Stomach smooth muscle (tissue), 2 donors: ENCODE measurements at regions not wholly inside any gene's neighbourhood (a gene's known extent, or its start where the extent isn't known, plus 50 kb on each side); places are given as distances from the start of the nearest gene placed in this dataset.
"Not testable (repeated sequence)": the region's sequence is repeated elsewhere in the genome, so short reads cannot be mapped to it uniquely, and the experiment has no call there.

Experiments used
- H3K27ac ChIP-seq: one replicate; pipeline ENCODE4 v1.7.0; 2013; ENCODE audit warnings: mild to moderate bottlenecking, low read length, inconsistent platforms
- H3K27me3 ChIP-seq, 2 donors: one replicate each; pipeline ENCODE4 v1.7.0; 2013; ENCODE audit warnings: low read length in 2 of 2; ENCODE audit not compliant: insufficient read depth in 2 of 2, control insufficient read depth in 1 of 2
- H3K36me3 ChIP-seq, 2 donors: one replicate each; pipeline ENCODE4 v1.7.0; 2013; ENCODE audit warnings: low read length in 2 of 2; ENCODE audit not compliant: control insufficient read depth in 2 of 2, insufficient read depth in 2 of 2
- H3K4me1 ChIP-seq: one replicate; pipeline ENCODE4 v1.7.0; 2013; ENCODE audit warnings: low read length; ENCODE audit not compliant: control insufficient read depth, insufficient read depth
- H3K4me3 ChIP-seq, 2 donors: one replicate each; pipeline ENCODE4 v1.7.0; 2013; ENCODE audit warnings: low read length in 2 of 2
- H3K9ac ChIP-seq, 2 donors: one replicate each; pipeline ENCODE4 v1.7.0; 2013; ENCODE audit warnings: low read length in 2 of 2, mild to moderate bottlenecking in 1 of 2
- H3K9me3 ChIP-seq, 2 donors: one replicate each; pipeline ENCODE4 v1.7.0; 2013; ENCODE audit warnings: low read length in 2 of 2; ENCODE audit not compliant: control insufficient read depth in 2 of 2
- donor health status: healthy.
- donor health status: Pancreatic carcinoma.

DNA sequence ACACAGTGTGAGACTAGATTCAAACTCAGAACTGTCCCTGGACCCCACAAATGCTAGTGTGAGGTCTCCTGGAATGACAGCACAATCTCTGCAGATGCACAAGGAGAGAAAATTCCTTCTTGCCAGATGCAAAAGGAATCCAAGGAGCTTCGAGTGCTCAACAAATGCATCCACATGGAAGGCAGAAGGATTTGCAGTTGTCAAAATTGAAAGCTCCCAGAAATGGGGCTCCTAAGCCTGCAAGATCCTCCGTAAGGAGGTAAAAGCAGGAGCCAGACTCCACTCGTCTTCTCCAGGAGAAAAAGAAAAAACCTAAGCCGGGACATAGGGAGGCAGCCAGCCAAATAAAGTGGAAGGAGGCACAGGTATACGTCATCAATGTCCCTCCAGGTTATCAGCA, 355.0 kb upstream of the KLHL29 start:
- Histone ChIP-seq H3K4me1 (peaks cover 2% of the 10 kb centered on the region), H3K9me3 (peaks cover 0 to 3% of the 10 kb centered on the region in 2 donors), H3K27me3 (no peaks in the 10 kb centered on the region), H3K36me3 (no peaks in the 10 kb centered on the region), H3K4me3 (no peak overlapping the region), H3K27ac (no peak overlapping the region), H3K9ac (no peak overlapping the region)

DNA sequence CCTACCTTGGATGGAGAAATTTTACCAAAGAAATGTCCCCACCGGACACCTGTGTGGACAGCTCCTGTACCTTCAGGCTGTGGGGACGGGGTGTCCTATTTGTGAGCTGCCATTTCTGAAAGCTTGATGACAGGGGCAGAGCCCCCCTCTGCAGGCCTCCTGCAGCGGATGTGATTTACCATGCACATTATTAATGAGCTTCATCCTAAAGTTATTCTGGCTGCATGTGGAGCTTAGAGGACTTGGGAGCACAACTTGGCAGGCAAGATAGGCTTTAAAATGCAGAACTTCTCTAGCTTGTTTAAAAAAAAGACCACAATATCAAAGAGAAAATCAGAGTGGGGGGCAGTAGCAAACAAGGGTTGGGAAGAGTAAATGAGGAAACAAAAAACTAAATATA, 350.0 kb upstream of the KLHL29 start:
- Histone ChIP-seq H3K9ac (no peak overlapping the region), H3K4me3 (no peak overlapping the region), H3K4me1 (peaks cover 6% of the 10 kb centered on the region), H3K27me3 (no peaks in the 10 kb centered on the region), H3K9me3 (peaks cover 0 to 3% of the 10 kb centered on the region in 2 donors), H3K36me3 (no peaks in the 10 kb centered on the region), H3K27ac (no peak overlapping the region)

DNA sequence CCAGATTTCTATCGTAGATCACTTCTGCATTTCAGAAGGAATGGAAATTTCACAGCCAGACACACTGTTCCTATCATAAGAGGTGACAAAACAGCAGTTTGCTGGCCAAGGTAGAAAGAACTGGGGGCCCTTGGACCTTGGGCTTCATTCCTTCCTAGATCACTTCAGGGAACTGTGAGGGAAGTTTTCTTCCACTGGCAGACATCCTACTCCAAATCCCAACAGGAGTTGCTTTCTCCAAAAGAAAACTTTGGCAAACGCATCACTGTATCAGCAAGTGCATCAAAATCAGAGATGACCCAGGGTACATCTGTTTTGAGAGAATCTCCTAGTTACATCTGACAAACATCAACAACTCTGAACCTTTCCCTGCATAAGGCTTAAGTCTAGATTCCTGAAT, 348.4 kb upstream of the KLHL29 start:
- no peaks in the 10 kb centered on the region for H3K27me3 ChIP-seq
- H3K4me1 ChIP-seq: peaks cover 8% of the 10 kb centered on the region
- no peak overlapping the region for H3K27ac ChIP-seq
- no peak overlapping the region for H3K9ac ChIP-seq
- H3K9me3 ChIP-seq: peaks cover 0 to 3% of the 10 kb centered on the region in 2 donors
- H3K36me3 ChIP-seq: no peaks in the 10 kb centered on the region
- no peak overlapping the region for H3K4me3 ChIP-seq

DNA sequence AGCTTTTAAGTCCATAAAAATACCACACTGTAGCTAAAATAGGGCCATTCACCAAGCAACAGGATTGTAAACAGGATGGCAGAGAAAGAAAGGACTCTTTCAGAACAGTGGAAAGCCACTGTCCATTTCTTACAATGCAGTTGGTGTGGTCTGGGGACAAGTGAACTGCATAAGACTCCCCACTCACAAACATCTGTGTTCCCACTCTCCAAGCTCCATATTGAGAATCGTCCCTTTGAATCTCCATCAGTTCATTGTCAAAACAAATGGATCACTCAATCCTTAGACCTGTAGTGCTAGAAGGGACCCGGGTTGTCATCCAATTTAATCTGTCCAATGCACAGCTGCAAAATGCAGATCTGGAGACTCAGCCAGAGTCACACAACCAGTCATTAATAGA, 347.4 kb upstream of the KLHL29 start:
- Histone ChIP-seq H3K27me3 (no peaks in the 10 kb centered on the region), H3K36me3 (no peaks in the 10 kb centered on the region), H3K27ac (no peak overlapping the region), H3K9me3 (peaks cover 0 to 3% of the 10 kb centered on the region in 2 donors), H3K4me3 (no peak overlapping the region), H3K4me1 (peaks cover 13% of the 10 kb centered on the region), H3K9ac (no peak overlapping the region)

DNA sequence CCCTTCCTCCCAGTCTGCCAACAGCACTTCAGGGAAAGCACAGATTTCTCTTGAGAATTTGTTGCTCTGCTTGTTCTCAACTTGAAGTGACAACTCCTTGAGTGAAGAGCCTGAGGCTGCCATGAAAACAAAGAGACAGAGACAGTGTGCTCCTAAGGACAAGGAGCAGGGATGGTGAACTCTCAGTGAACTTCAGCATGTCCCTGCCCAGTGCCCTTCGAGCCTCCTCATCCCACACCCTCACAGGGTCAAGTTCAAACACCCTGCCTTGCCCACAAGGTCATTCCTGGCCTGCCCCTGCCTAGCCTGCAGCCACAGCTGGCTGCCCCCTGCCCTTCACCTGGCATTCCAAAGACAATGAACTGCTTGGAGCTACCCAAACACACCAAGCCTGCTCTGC, 343.5 kb upstream of the KLHL29 start:
- H3K4me3 ChIP-seq: no peak overlapping the region
- no peaks in the 10 kb centered on the region for H3K36me3 ChIP-seq
- H3K9ac ChIP-seq: no peak overlapping the region
- H3K27me3 ChIP-seq: no peaks in the 10 kb centered on the region
- peaks cover 12% of the 10 kb centered on the region for H3K4me1 ChIP-seq
- no peak overlapping the region for H3K27ac ChIP-seq
- no peaks in the 10 kb centered on the region for H3K9me3 ChIP-seq

DNA sequence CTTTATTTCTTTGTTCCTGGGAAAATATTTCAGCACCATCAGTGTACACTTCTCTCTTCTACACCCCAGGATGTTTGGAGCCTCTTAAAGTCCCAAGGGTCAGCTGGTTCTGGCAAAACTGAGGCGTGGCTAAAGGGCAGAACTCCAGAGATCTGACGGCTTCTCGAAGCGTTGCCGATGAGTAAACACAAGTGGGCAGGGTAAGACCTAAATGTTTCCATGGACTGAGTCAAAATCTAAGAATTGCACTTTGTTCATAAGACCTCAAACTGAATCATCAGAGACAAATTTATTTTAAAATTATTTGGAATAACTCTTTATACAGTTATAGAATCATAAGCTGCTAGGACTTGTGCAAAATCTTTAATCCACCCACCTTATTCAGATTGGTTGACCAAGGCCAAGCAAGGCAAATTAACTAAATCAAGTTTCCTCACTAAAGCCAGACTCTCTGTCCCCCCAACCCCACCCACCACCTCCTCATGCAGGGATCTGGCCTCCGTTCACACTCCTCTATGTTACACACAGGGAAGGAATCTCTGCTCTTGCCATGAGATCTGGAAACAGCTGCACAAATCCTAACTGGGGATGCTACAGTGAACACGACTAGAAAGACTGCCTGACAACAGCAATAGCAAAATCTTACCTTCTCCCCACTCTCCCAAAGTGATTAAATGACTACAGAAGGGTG, 342.6 kb upstream of the KLHL29 start:
- no peak overlapping the region for H3K27ac ChIP-seq
- peaks cover 11% of the 10 kb centered on the region for H3K4me1 ChIP-seq
- no peaks in the 10 kb centered on the region for H3K9me3 ChIP-seq
- no peaks in the 10 kb centered on the region for H3K27me3 ChIP-seq
- no peak overlapping the region for H3K9ac ChIP-seq
- H3K36me3 ChIP-seq: no peaks in the 10 kb centered on the region
- H3K4me3 ChIP-seq: no peak overlapping the region

DNA sequence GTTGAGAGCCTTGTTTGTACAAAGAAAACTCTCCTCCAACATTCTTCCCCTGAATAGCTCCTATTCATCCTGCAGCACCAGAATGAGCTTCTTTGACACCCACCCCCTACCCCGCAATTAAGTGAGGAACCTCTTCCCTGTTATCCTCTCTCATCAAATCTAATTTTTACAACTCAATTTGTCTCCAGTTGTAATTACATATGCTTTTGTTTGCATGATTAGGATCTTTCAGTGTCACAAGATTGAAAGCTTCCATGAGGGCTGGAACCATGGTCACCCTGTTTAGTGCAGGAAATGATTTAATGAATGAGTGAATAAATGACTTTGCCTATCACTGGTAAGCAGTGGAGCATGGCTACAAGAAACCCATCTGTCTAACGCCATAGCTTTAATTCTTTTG, 334.6 kb upstream of the KLHL29 start:
- Histone ChIP-seq H3K4me1 (no peaks in the 10 kb centered on the region), H3K9me3 (no peaks in the 10 kb centered on the region), H3K27me3 (no peaks in the 10 kb centered on the region), H3K9ac (no peak overlapping the region), H3K27ac (no peak overlapping the region), H3K36me3 (no peaks in the 10 kb centered on the region), H3K4me3 (no peak overlapping the region)

DNA sequence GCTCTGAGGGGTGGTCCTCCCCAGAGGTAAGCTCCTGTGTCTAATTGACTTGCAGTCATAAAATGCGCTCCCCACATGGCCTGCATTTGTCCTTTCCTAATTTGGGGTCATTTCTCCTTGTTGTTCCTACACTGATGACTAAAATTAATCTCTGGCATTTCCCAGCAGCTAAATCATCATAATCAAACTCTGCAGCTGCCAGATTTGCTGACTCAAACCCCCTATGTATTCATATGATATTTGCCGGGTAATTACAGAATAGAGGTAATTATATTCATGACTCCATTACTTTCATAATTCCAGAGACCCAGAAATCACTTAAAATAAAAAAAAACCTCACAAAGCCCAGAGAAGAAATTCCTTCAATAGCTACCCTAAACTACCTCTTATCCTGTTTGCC, 331.4 kb upstream of the KLHL29 start:
- Histone ChIP-seq H3K9ac (no peak overlapping the region), H3K4me3 (no peak overlapping the region), H3K27me3 (no peaks in the 10 kb centered on the region), H3K4me1 (no peaks in the 10 kb centered on the region), H3K27ac (no peak overlapping the region), H3K36me3 (no peaks in the 10 kb centered on the region), H3K9me3 (no peaks in the 10 kb centered on the region)

DNA sequence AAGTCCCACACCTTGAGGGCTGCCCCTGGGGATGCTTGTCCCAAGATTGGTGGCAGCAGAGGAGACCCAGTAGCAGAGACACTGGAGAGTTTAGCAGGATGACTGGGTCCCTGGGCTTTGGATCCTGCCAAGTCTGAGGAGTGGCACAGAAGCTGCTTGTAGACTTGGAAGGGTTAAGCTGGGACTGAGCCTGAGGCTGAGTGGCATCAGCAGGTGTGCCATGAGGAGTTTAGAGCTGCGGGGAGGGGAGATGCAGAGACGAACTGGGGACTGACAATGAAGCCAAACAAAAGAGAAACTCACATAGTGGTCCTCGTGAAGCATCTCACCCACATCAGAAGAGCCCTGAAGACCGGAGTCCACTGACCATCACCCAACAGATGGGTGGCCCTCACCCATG, 329.7 kb upstream of the KLHL29 start:
- Histone ChIP-seq H3K4me1 (no peaks in the 10 kb centered on the region), H3K27ac (no peak overlapping the region), H3K36me3 (no peaks in the 10 kb centered on the region), H3K4me3 (no peak overlapping the region), H3K9me3 (no peaks in the 10 kb centered on the region), H3K27me3 (no peaks in the 10 kb centered on the region), H3K9ac (no peak overlapping the region)

DNA sequence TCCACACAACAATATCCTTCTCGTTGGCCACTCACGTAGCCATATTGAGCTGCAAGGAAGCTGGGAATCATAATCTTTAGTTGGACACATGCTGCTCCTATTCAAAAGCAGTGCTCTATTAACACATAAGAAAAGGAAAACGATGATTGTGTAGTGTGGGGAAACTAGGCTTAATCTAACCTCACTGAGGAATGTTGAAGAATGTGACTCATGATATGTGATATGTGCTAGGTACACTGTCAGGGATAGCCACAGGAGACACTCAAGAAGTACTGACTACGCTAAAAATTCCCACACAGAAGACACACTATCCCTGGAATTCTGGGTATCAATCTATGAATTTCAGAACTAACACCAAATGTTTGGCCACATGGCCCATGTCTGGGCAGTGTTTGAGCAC, 328.1 kb upstream of the KLHL29 start:
- not testable (repeated sequence) for H3K36me3 ChIP-seq, H3K27ac ChIP-seq, H3K4me1 ChIP-seq, H3K9ac ChIP-seq, H3K27me3 ChIP-seq, H3K4me3 ChIP-seq, H3K9me3 ChIP-seq

DNA sequence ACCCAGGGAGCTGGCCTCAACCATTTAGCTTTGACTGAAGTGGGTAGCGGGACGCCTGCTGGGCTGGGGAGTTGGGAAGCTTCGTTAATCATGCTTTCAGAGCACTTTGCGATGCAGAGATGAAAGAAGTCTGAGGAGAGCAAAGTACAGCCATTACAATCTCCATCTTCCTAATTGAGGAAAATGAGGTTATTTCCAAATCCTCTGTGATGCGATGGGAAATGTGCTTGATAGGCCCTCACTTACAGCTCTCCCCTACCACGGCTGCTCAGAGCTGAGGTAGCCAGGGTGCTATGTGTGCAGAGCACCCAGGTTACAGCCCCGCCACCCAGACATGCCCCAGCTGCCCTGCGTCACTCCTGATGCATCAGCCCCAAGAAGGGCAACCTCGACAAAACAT, 326.5 kb upstream of the KLHL29 start:
- Histone ChIP-seq H3K9me3 (no peaks in the 10 kb centered on the region), H3K4me3 (no peak overlapping the region), H3K27ac (no peak overlapping the region), H3K27me3 (no peaks in the 10 kb centered on the region), H3K4me1 (no peaks in the 10 kb centered on the region), H3K36me3 (no peaks in the 10 kb centered on the region), H3K9ac (no peak overlapping the region)
